Stomach (tissue), 4 donors: ENCODE measurements at regions not wholly inside any gene's neighbourhood (a gene's known extent, or its start where the extent isn't known, plus 50 kb on each side); places are given as distances from the start of the nearest gene placed in this dataset.

Source experiments
- EP300 ChIP-seq: sonication (generic); formaldehyde crosslinking; IDR thresholded peaks from one replicate; pipeline ENCODE4 v1.6.1; 2017; ENCODE audit warnings: antibody characterized with exemption
- POLR2A ChIP-seq, 4 donors: fragments of 450-650 bp; IDR thresholded peaks; one replicate each; pipeline ENCODE4 v1.6.1; 2016; ENCODE audit warnings: antibody characterized with exemption in 4 of 4, control low read depth in 2 of 4, mild to moderate bottlenecking in 1 of 4, moderate library complexity in 1 of 4
- POLR2AphosphoS5 ChIP-seq, 3 donors: sonication (generic); formaldehyde crosslinking; IDR thresholded peaks; one replicate each; pipeline ENCODE4 v1.6.1; 2016; ENCODE audit warnings: antibody characterized with exemption in 3 of 3
- TF ChIP-seq, protein P1 (sequence below), 7 experiments: fragments of 450-650 bp in 4 of 7; fragments of 200-600 bp in 3 of 7; sonication (generic) in 3 of 7; IDR thresholded peaks; one replicate each; pipeline ENCODE4 v1.5.1; 2016 to 2019; ENCODE audit warnings: antibody characterized with exemption in 7 of 7, control low read depth in 2 of 7, mild to moderate bottlenecking in 1 of 7

DNA sequence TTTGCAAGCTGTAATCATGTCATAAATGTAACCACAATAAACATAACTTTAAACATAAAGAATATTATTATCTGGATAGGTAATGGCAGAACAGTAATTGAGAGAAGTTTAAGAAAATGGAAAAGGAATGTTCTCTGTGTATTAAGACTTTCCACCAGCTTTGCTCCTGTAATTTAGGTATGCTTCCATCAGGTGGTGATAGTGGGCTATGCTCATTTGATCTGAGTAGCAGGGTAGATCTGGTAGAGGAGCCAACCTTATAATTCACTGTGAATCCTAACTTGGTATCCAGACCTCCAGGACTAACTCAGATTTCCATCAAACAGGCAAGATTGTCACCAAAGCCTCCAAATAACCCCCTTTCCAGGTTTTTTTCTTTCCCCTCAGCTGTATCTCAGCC is 137.9 kb upstream of the ZKSCAN2 start:
- TF ChIP-seq, protein P1, sequence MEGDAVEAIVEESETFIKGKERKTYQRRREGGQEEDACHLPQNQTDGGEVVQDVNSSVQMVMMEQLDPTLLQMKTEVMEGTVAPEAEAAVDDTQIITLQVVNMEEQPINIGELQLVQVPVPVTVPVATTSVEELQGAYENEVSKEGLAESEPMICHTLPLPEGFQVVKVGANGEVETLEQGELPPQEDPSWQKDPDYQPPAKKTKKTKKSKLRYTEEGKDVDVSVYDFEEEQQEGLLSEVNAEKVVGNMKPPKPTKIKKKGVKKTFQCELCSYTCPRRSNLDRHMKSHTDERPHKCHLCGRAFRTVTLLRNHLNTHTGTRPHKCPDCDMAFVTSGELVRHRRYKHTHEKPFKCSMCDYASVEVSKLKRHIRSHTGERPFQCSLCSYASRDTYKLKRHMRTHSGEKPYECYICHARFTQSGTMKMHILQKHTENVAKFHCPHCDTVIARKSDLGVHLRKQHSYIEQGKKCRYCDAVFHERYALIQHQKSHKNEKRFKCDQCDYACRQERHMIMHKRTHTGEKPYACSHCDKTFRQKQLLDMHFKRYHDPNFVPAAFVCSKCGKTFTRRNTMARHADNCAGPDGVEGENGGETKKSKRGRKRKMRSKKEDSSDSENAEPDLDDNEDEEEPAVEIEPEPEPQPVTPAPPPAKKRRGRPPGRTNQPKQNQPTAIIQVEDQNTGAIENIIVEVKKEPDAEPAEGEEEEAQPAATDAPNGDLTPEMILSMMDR (IDR thresholded peaks at IDR 0.05): no peak
- no peak for TF ChIP-seq EP300
- TF ChIP-seq POLR2A (IDR thresholded peaks at IDR 0.05): no peak
- no peak for TF ChIP-seq POLR2AphosphoS5 (IDR thresholded peaks at IDR 0.05)
